Urinary bladder (tissue), 3 donors: ENCODE measurements at regions not wholly inside any gene's neighbourhood (a gene's known extent, or its start where the extent isn't known, plus 50 kb on each side); places are given as distances from the start of the nearest gene placed in this dataset.

Source experiments
- DNase-seq: peaks from one replicate; pipeline ENCODE4 v3.0.0-alpha.2; 2015; ENCODE audit errors: extremely low spot score
- H3K27ac ChIP-seq: one replicate; pipeline ENCODE4 v1.5.1; 2013; ENCODE audit warnings: low read depth, mild to moderate bottlenecking, moderate library complexity
- H3K36me3 ChIP-seq: one replicate; pipeline ENCODE4 v1.6.1; 2013; ENCODE audit warnings: mild to moderate bottlenecking, moderate library complexity; ENCODE audit not compliant: insufficient read depth
- H3K4me1 ChIP-seq: one replicate; pipeline ENCODE4 v1.6.1; 2013; ENCODE audit warnings: mild to moderate bottlenecking, moderate library complexity; ENCODE audit not compliant: insufficient read depth
- H3K4me3 ChIP-seq: one replicate; pipeline ENCODE4 v1.5.1; 2013; ENCODE audit warnings: low read depth, low read length
- WGBS: extraction: QIAGEN DNeasy Blood & Tissue Kit; methylation state at CpG from one replicate; pipeline ENCODE4 v1.1.7; 2013; 5-methylcytosine and 5-hydroxymethylcytosine counted together
- donor health status: healthy with polysubstance abuse.
- donor health status: healthy.

GRCh38 chr12:30823156-30823699, 68.5 kb upstream of the CAPRIN2 start:
- WGBS, result 41% methylated on average over 32 of the region's 32 CpGs
- no peaks in the 10 kb centered on the region for H3K36me3 ChIP-seq
- DNase-seq, result no peak
- no peak overlapping the region for H3K27ac ChIP-seq
- no peaks in the 10 kb centered on the region for H3K4me1 ChIP-seq
- H3K4me3 ChIP-seq, result peak overlapping the region; percentile 33

GRCh38 chr12:30822385-30823155, 67.8 kb upstream of the CAPRIN2 start:
- Histone ChIP-seq H3K4me1 (no peaks in the 10 kb centered on the region), H3K27ac (peak overlapping the region; percentile 57), H3K36me3 (no peaks in the 10 kb centered on the region), H3K4me3 (peak overlapping the region; percentile 33)
- DNase-seq, result peak; percentile 26
- WGBS, result 6% methylated on average over 50 of the region's 50 CpGs

GRCh38 chr12:30820406-30820946, 65.7 kb upstream of the CAPRIN2 start:
- no peaks in the 10 kb centered on the region for H3K4me1 ChIP-seq
- H3K4me3 ChIP-seq, result no peak overlapping the region
- no peaks in the 10 kb centered on the region for H3K36me3 ChIP-seq
- DNase-seq, result no peak
- WGBS, result 49% methylated on average over 2 of the region's 2 CpGs
- H3K27ac ChIP-seq, result no peak overlapping the region

- H3K27ac ChIP-seq, result no peak overlapping the region
- no peaks in the 10 kb centered on the region for H3K4me1 ChIP-seq
- DNase-seq, result no peak
- 95% methylated on average over 1 of the region's 1 CpG for WGBS
- H3K4me3 ChIP-seq, result no peak overlapping the region
- H3K36me3 ChIP-seq, result no peaks in the 10 kb centered on the region
Observed at GRCh38 chr12:30818562-30818961, 63.8 kb upstream of the CAPRIN2 start.

- H3K27ac ChIP-seq, result no peak overlapping the region
- whole genome bisulfite sequencing, result 84% methylated on average over 6 of the region's 6 CpGs
- H3K4me1 ChIP-seq, result no peaks in the 10 kb centered on the region
- H3K4me3 ChIP-seq, result no peak overlapping the region
- no peak for DNase-seq
- H3K36me3 ChIP-seq, result no peaks in the 10 kb centered on the region
Observed at GRCh38 chr12:30816742-30817465, 62.2 kb upstream of the CAPRIN2 start.

GRCh38 chr12:30814295-30814655, 59.5 kb upstream of the CAPRIN2 start:
- DNase-seq, result no peak
- no peaks in the 10 kb centered on the region for H3K36me3 ChIP-seq

GRCh38 chr12:30813525-30814294, 59.0 kb upstream of the CAPRIN2 start:
- H3K4me1 ChIP-seq, result no peaks in the 10 kb centered on the region
- H3K36me3 ChIP-seq, result no peaks in the 10 kb centered on the region
- no peak for DNase-seq
- 35% methylated on average over 3 of the region's 3 CpGs for WGBS
- H3K27ac ChIP-seq, result no peak overlapping the region
- H3K4me3 ChIP-seq, result no peak overlapping the region

More at GRCh38 chr12:30814295-30814655, 59.5 kb upstream of the CAPRIN2 start:
- no peak overlapping the region for H3K4me3 ChIP-seq
- H3K27ac ChIP-seq, result no peak overlapping the region
- H3K4me1 ChIP-seq, result no peaks in the 10 kb centered on the region

- Histone ChIP-seq H3K4me3 (no peak overlapping the region), H3K4me1 (no peaks in the 10 kb centered on the region), H3K27ac (no peak overlapping the region), H3K36me3 (no peaks in the 10 kb centered on the region)
- DNase-seq, result no peak
- 78% methylated on average over 4 of the region's 4 CpGs for WGBS
Observed at GRCh38 chr12:30811966-30812365, 57.2 kb upstream of the CAPRIN2 start.

- DNase-seq, result no peak
- no peak overlapping the region for H3K4me3 ChIP-seq
- WGBS, result 96% methylated on average over 2 of the region's 2 CpGs
Observed at GRCh38 chr12:30810918-30811317, 56.2 kb upstream of the CAPRIN2 start.

GRCh38 chr12:30807695-30808034, 52.9 kb upstream of the CAPRIN2 start:
- Histone ChIP-seq H3K4me3 (no peak overlapping the region), H3K4me1 (no peaks in the 10 kb centered on the region), H3K36me3 (no peaks in the 10 kb centered on the region), H3K27ac (no peak overlapping the region)
- 66% methylated on average over 1 of the region's 1 CpG for WGBS
- DNase-seq, result no peak

More at GRCh38 chr12:30810918-30811317, 56.2 kb upstream of the CAPRIN2 start:
- H3K27ac ChIP-seq, result no peak overlapping the region
- H3K4me1 ChIP-seq, result no peaks in the 10 kb centered on the region
- no peaks in the 10 kb centered on the region for H3K36me3 ChIP-seq

- H3K4me1 ChIP-seq, result no peaks in the 10 kb centered on the region
- DNase-seq, result no peak
- H3K4me3 ChIP-seq, result no peak overlapping the region
- 64% methylated on average over 7 of the region's 7 CpGs for WGBS
- H3K27ac ChIP-seq, result no peak overlapping the region
- H3K36me3 ChIP-seq, result no peaks in the 10 kb centered on the region
Observed at GRCh38 chr12:30806989-30807694, 52.4 kb upstream of the CAPRIN2 start.

- no peak for DNase-seq
- 80% methylated on average over 1 of the region's 1 CpG for WGBS
- H3K36me3 ChIP-seq, result no peaks in the 10 kb centered on the region
- H3K4me3 ChIP-seq, result no peak overlapping the region
- no peaks in the 10 kb centered on the region for H3K4me1 ChIP-seq
- no peak overlapping the region for H3K27ac ChIP-seq
Observed at GRCh38 chr12:30805959-30806358, 51.2 kb upstream of the CAPRIN2 start.
